ENCODE measurements at regions not wholly inside any gene's neighbourhood (a gene's known extent, or its start where the extent isn't known, plus 50 kb on each side); places are given as distances from the start of the nearest gene placed in this dataset.

DNA sequence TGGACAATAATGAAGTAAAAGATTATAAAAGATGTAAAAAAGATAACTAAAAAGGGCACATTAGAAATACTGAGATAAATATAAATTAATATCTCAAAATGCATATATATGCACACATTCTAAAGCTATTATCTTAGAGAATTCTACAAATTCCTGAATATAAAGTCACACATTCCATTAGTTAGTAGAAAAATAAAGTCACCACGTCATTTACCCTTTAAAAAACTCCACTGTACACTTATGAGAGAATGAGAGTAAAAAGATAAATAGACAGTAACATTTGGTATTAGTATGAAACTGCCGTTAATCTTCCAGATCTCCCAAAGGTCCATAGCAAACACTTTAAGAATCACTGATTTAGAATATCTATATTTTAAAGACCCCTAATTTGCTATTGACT, 67.2 kb upstream of the IL15 start:
- DNase-seq (ENCODE audit: low spot score), result no peak
- no peak overlapping the region for H3K9ac ChIP-seq (ENCODE audit: low read depth in 1 of 2, low read length in 2 of 2)
- no peak overlapping the region for H3K4me3 ChIP-seq (ENCODE audit: low read depth in 1 of 3, low read length in 3 of 3)
- TF ChIP-seq, protein P1, sequence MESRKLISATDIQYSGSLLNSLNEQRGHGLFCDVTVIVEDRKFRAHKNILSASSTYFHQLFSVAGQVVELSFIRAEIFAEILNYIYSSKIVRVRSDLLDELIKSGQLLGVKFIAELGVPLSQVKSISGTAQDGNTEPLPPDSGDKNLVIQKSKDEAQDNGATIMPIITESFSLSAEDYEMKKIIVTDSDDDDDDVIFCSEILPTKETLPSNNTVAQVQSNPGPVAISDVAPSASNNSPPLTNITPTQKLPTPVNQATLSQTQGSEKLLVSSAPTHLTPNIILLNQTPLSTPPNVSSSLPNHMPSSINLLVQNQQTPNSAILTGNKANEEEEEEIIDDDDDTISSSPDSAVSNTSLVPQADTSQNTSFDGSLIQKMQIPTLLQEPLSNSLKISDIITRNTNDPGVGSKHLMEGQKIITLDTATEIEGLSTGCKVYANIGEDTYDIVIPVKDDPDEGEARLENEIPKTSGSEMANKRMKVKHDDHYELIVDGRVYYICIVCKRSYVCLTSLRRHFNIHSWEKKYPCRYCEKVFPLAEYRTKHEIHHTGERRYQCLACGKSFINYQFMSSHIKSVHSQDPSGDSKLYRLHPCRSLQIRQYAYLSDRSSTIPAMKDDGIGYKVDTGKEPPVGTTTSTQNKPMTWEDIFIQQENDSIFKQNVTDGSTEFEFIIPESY (IDR thresholded peaks at IDR 0.05), result no peak
- TF ChIP-seq, protein P2, sequence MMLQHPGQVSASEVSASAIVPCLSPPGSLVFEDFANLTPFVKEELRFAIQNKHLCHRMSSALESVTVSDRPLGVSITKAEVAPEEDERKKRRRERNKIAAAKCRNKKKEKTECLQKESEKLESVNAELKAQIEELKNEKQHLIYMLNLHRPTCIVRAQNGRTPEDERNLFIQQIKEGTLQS (IDR thresholded peaks at IDR 0.05), result no peak
- TF ChIP-seq NR2F2 (IDR thresholded peaks at IDR 0.05) (no peak), SP1 (IDR thresholded peaks at IDR 0.05) (no peak), TAF1 (conservative IDR thresholded peaks at IDR 0.05) (no peak), HNF4A (conservative IDR thresholded peaks at IDR 0.05) (no peak), YY1 (IDR thresholded peaks at IDR 0.05) (no peak), EGR1 (IDR thresholded peaks at IDR 0.05; ENCODE audit: low read depth in 2 of 2) (no peak), FOXA1 (IDR thresholded peaks at IDR 0.05) (no peak), HNF4G (IDR thresholded peaks at IDR 0.05) (no peak), RAD21 (IDR thresholded peaks at IDR 0.05) (no peak), GABPA (IDR thresholded peaks at IDR 0.05 in 1 of 2, conservative IDR thresholded peaks at IDR 0.05 in 1 of 2) (no peak), FOXA2 (IDR thresholded peaks at IDR 0.05) (no peak), CTCF (IDR thresholded peaks at IDR 0.05; ENCODE audit: low read depth, low read length, missing input control) (no peak), RXRA (IDR thresholded peaks at IDR 0.05) (no peak), JUND (IDR thresholded peaks at IDR 0.05) (no peak)
- TF ChIP-seq, protein P3, sequence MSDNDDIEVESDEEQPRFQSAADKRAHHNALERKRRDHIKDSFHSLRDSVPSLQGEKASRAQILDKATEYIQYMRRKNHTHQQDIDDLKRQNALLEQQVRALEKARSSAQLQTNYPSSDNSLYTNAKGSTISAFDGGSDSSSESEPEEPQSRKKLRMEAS (IDR thresholded peaks at IDR 0.05), result no peak
- TF ChIP-seq, protein P4, sequence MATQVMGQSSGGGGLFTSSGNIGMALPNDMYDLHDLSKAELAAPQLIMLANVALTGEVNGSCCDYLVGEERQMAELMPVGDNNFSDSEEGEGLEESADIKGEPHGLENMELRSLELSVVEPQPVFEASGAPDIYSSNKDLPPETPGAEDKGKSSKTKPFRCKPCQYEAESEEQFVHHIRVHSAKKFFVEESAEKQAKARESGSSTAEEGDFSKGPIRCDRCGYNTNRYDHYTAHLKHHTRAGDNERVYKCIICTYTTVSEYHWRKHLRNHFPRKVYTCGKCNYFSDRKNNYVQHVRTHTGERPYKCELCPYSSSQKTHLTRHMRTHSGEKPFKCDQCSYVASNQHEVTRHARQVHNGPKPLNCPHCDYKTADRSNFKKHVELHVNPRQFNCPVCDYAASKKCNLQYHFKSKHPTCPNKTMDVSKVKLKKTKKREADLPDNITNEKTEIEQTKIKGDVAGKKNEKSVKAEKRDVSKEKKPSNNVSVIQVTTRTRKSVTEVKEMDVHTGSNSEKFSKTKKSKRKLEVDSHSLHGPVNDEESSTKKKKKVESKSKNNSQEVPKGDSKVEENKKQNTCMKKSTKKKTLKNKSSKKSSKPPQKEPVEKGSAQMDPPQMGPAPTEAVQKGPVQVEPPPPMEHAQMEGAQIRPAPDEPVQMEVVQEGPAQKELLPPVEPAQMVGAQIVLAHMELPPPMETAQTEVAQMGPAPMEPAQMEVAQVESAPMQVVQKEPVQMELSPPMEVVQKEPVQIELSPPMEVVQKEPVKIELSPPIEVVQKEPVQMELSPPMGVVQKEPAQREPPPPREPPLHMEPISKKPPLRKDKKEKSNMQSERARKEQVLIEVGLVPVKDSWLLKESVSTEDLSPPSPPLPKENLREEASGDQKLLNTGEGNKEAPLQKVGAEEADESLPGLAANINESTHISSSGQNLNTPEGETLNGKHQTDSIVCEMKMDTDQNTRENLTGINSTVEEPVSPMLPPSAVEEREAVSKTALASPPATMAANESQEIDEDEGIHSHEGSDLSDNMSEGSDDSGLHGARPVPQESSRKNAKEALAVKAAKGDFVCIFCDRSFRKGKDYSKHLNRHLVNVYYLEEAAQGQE (IDR thresholded peaks at IDR 0.05), result no peak
- no peaks in the 10 kb centered on the region for H3K4me1 ChIP-seq (ENCODE audit: control insufficient read depth in 4 of 4, insufficient read depth in 4 of 4, low read length in 3 of 4)
- H3K9me3 ChIP-seq (ENCODE audit: control insufficient read depth in 4 of 4, low read length in 3 of 4), result no peaks in the 10 kb centered on the region
- no peaks in the 10 kb centered on the region for H3K27me3 ChIP-seq (ENCODE audit: control insufficient read depth in 4 of 4, insufficient read depth in 4 of 4, low read length in 3 of 4)
- H3K36me3 ChIP-seq (ENCODE audit: control insufficient read depth in 4 of 4, insufficient read depth in 3 of 4, low read depth in 1 of 4, low read length in 3 of 4), result no peaks in the 10 kb centered on the region
- H3K27ac ChIP-seq (ENCODE audit: low read depth in 1 of 2, low read length in 2 of 2), result no peak overlapping the region
- 74% methylated on average over 2 of the region's 2 CpGs for WGBS
